MM.1S (cell line): ENCODE measurements at regions not wholly inside any gene's neighbourhood (a gene's known extent, or its start where the extent isn't known, plus 50 kb on each side); places are given as distances from the start of the nearest gene placed in this dataset.

ENCODE experiments used
- EZH2 ChIP-seq: fragments of 300-600 bp; sonication (generic); optimal IDR thresholded peaks from 2 replicates; pipeline ENCODE3; 2017; ENCODE audit warnings: low read depth, mild to moderate bottlenecking, antibody characterized with exemption, low read length, mixed read lengths
- TF ChIP-seq, protein P1 (sequence below): fragments of 300-600 bp; sonication (generic); IDR thresholded peaks from 2 replicates; pipeline ENCODE4 v1.5.1; 2016; ENCODE audit warnings: antibody characterized with exemption, low read length, mixed read lengths

- TF ChIP-seq, protein P1, sequence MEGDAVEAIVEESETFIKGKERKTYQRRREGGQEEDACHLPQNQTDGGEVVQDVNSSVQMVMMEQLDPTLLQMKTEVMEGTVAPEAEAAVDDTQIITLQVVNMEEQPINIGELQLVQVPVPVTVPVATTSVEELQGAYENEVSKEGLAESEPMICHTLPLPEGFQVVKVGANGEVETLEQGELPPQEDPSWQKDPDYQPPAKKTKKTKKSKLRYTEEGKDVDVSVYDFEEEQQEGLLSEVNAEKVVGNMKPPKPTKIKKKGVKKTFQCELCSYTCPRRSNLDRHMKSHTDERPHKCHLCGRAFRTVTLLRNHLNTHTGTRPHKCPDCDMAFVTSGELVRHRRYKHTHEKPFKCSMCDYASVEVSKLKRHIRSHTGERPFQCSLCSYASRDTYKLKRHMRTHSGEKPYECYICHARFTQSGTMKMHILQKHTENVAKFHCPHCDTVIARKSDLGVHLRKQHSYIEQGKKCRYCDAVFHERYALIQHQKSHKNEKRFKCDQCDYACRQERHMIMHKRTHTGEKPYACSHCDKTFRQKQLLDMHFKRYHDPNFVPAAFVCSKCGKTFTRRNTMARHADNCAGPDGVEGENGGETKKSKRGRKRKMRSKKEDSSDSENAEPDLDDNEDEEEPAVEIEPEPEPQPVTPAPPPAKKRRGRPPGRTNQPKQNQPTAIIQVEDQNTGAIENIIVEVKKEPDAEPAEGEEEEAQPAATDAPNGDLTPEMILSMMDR, result no peak
- TF ChIP-seq EZH2, result no peak
Measured at GRCh38 chr1:143497374-143497747, 474.4 kb downstream of the FAM72C start.
